Kidney (tissue), 13 donors: ENCODE measurements at regions not wholly inside any gene's neighbourhood (a gene's known extent, or its start where the extent isn't known, plus 50 kb on each side); places are given as distances from the start of the nearest gene placed in this dataset.
"Not testable (repeated sequence)": the region's sequence is repeated elsewhere in the genome, so short reads cannot be mapped to it uniquely, and the experiment has no call there.

Experiments
- DNase-seq, 5 donors: peaks; one replicate each; pipeline ENCODE4 v3.0.0-alpha.2; 2013 to 2020
- FAIRE-seq: peaks from 2 replicates; lab custom pipeline; 2012; peaks lifted over from hg19 to GRCh38; lab: Jason Lieb, UNC
- H3K27ac ChIP-seq, 2 donors: one replicate each; pipeline ENCODE4 v1.7.0; 2013; ENCODE audit warnings: low read depth in 2 of 2, low read length in 2 of 2, inconsistent platforms in 1 of 2
- H3K27me3 ChIP-seq: one replicate; pipeline ENCODE4 v1.7.1; 2013; ENCODE audit warnings: low read length, inconsistent platforms; ENCODE audit not compliant: control insufficient read depth, insufficient read depth
- H3K36me3 ChIP-seq, 3 donors: one replicate each; pipeline versions ENCODE4 v1.7.0 to v1.7.1; 2013; ENCODE audit warnings: low read length in 3 of 3, control low read depth in 1 of 3, inconsistent platforms in 1 of 3; ENCODE audit not compliant: insufficient read depth in 3 of 3, control insufficient read depth in 2 of 3
- H3K4me1 ChIP-seq, 3 donors: one replicate each; pipeline versions ENCODE4 v1.7.0 to v1.7.1; 2013; ENCODE audit warnings: low read length in 3 of 3, inconsistent platforms in 1 of 3, low read depth in 1 of 3; ENCODE audit not compliant: control insufficient read depth in 2 of 3, insufficient read depth in 2 of 3
- H3K4me3 ChIP-seq, 3 donors: one replicate each; pipeline versions ENCODE4 v1.7.0 to v1.8.1; 2013; ENCODE audit warnings: low read length in 3 of 3, control low read depth in 1 of 3, inconsistent platforms in 1 of 3
- H3K9ac ChIP-seq, 3 donors: one replicate each; pipeline versions ENCODE4 v1.7.0 to v1.7.1; 2013; ENCODE audit warnings: low read length in 3 of 3, control low read depth in 1 of 3, inconsistent platforms in 1 of 3
- H3K9me3 ChIP-seq, 3 donors: one replicate each; pipeline versions ENCODE4 v1.7.0 to v1.7.1; 2013; ENCODE audit warnings: low read length in 3 of 3, control low read depth in 1 of 3, inconsistent platforms in 1 of 3; ENCODE audit not compliant: control insufficient read depth in 2 of 3, insufficient read depth in 1 of 3
- intact Hi-C: fragments of 100-400 bp; cut with DNase I; formaldehyde crosslinking; loops from one replicate; pipeline ENCODE4 v1.11.1; 2022
- TF ChIP-seq, protein P1 (sequence below): IDR thresholded peaks from 3 replicates; pipeline ENCODE4 v1.5.1; 2012; ENCODE audit warnings: mild to moderate bottlenecking, moderate library complexity, borderline replicate concordance; ENCODE audit not compliant: insufficient read depth; ENCODE audit errors: extremely low read depth
- donor health status: control.
- donor health status: control.
- donor health status: control.
- donor health status: control.
- donor health status: control.
- donor health status: DM: yes; HTN: yes; CAD: no.
- donor health status: Normal renal cell carcinoma (clear cell type).

- H3K27me3 ChIP-seq, H3K4me3 ChIP-seq, H3K36me3 ChIP-seq, H3K4me1 ChIP-seq, DNase-seq, H3K27ac ChIP-seq, H3K9me3 ChIP-seq, FAIRE-seq, intact Hi-C loops, H3K9ac ChIP-seq: not testable (repeated sequence)
These were observed 53.9 kb downstream of the CDRT15L2 start for GRCh38 chr17:20633268-20634059.

GRCh38 chr17:20640147-20640546, 60.6 kb downstream of the CDRT15L2 start:
- H3K27me3 ChIP-seq, H3K4me1 ChIP-seq, H3K4me3 ChIP-seq, H3K9me3 ChIP-seq, H3K27ac ChIP-seq, FAIRE-seq, H3K9ac ChIP-seq, H3K36me3 ChIP-seq, intact Hi-C loops, DNase-seq: not testable (repeated sequence)

- H3K27ac ChIP-seq, FAIRE-seq, intact Hi-C loops, H3K9me3 ChIP-seq, H3K4me3 ChIP-seq, H3K9ac ChIP-seq, H3K27me3 ChIP-seq, H3K36me3 ChIP-seq, H3K4me1 ChIP-seq: not testable (repeated sequence)
- peak in 4 of 5 donors; percentile 18 to 37 (median 34) for DNase-seq
- TF ChIP-seq, protein P1, sequence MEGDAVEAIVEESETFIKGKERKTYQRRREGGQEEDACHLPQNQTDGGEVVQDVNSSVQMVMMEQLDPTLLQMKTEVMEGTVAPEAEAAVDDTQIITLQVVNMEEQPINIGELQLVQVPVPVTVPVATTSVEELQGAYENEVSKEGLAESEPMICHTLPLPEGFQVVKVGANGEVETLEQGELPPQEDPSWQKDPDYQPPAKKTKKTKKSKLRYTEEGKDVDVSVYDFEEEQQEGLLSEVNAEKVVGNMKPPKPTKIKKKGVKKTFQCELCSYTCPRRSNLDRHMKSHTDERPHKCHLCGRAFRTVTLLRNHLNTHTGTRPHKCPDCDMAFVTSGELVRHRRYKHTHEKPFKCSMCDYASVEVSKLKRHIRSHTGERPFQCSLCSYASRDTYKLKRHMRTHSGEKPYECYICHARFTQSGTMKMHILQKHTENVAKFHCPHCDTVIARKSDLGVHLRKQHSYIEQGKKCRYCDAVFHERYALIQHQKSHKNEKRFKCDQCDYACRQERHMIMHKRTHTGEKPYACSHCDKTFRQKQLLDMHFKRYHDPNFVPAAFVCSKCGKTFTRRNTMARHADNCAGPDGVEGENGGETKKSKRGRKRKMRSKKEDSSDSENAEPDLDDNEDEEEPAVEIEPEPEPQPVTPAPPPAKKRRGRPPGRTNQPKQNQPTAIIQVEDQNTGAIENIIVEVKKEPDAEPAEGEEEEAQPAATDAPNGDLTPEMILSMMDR, result peak; percentile 5
These were observed 67.2 kb downstream of the CDRT15L2 start for GRCh38 chr17:20646661-20647272.

GRCh38 chr17:20649097-20649767, 69.7 kb downstream of the CDRT15L2 start:
- H3K4me1 ChIP-seq, H3K9me3 ChIP-seq, H3K27ac ChIP-seq, FAIRE-seq, H3K4me3 ChIP-seq, intact Hi-C loops, H3K9ac ChIP-seq, H3K36me3 ChIP-seq, DNase-seq, H3K27me3 ChIP-seq: not testable (repeated sequence)

- H3K9ac ChIP-seq, H3K4me3 ChIP-seq, FAIRE-seq: not testable (repeated sequence)
These were observed 71.5 kb downstream of the CDRT15L2 start for GRCh38 chr17:20651022-20651421.

GRCh38 chr17:20651736-20652135, 72.2 kb downstream of the CDRT15L2 start:
- H3K9me3 ChIP-seq, H3K36me3 ChIP-seq, DNase-seq, H3K27me3 ChIP-seq, H3K4me1 ChIP-seq, FAIRE-seq, intact Hi-C loops, H3K27ac ChIP-seq, H3K4me3 ChIP-seq, H3K9ac ChIP-seq: not testable (repeated sequence)

More at GRCh38 chr17:20651022-20651421, 71.5 kb downstream of the CDRT15L2 start:
- H3K36me3 ChIP-seq, H3K27me3 ChIP-seq, DNase-seq, H3K9me3 ChIP-seq, H3K4me1 ChIP-seq, intact Hi-C loops, H3K27ac ChIP-seq: not testable (repeated sequence)

- H3K27me3 ChIP-seq, H3K9ac ChIP-seq, H3K4me1 ChIP-seq, H3K36me3 ChIP-seq, H3K4me3 ChIP-seq, DNase-seq, H3K27ac ChIP-seq, H3K9me3 ChIP-seq, intact Hi-C loops, FAIRE-seq: not testable (repeated sequence)
These were observed 73.9 kb downstream of the CDRT15L2 start for GRCh38 chr17:20653391-20653790.
